PC-3 (cell line): ENCODE measurements at regions not wholly inside any gene's neighbourhood (a gene's known extent, or its start where the extent isn't known, plus 50 kb on each side); places are given as distances from the start of the nearest gene placed in this dataset.

Source experiments
- EZH2 ChIP-seq: fragments of 300-600 bp; sonication (generic); IDR thresholded peaks from one replicate; pipeline ENCODE4 v1.6.1; 2017; ENCODE audit warnings: antibody characterized with exemption, mild to moderate bottlenecking, low read length; ENCODE audit not compliant: unreplicated experiment
- EZH2phosphoT487 ChIP-seq: fragments of 300-600 bp; sonication (generic); IDR thresholded peaks from 2 replicates; pipeline ENCODE4 v1.6.1; 2018; ENCODE audit warnings: mild to moderate bottlenecking, antibody characterized with exemption, low read length, borderline replicate concordance
- TF ChIP-seq, protein P1 (sequence below): fragments of 300-600 bp; sonication (generic); conservative IDR thresholded peaks from 2 replicates; pipeline ENCODE4 v1.5.1; 2017; ENCODE audit warnings: antibody characterized with exemption, low read depth, mild to moderate bottlenecking, low read length

GRCh38 chr17:30605523-30605922 lies 128.3 kb downstream of the GOSR1 start:
- TF ChIP-seq, protein P1, sequence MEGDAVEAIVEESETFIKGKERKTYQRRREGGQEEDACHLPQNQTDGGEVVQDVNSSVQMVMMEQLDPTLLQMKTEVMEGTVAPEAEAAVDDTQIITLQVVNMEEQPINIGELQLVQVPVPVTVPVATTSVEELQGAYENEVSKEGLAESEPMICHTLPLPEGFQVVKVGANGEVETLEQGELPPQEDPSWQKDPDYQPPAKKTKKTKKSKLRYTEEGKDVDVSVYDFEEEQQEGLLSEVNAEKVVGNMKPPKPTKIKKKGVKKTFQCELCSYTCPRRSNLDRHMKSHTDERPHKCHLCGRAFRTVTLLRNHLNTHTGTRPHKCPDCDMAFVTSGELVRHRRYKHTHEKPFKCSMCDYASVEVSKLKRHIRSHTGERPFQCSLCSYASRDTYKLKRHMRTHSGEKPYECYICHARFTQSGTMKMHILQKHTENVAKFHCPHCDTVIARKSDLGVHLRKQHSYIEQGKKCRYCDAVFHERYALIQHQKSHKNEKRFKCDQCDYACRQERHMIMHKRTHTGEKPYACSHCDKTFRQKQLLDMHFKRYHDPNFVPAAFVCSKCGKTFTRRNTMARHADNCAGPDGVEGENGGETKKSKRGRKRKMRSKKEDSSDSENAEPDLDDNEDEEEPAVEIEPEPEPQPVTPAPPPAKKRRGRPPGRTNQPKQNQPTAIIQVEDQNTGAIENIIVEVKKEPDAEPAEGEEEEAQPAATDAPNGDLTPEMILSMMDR: no peak
- TF ChIP-seq EZH2phosphoT487 (no peak), EZH2 (no peak)
